Chondrocyte (in vitro differentiated cells): ENCODE measurements at regions not wholly inside any gene's neighbourhood (a gene's known extent, or its start where the extent isn't known, plus 50 kb on each side); places are given as distances from the start of the nearest gene placed in this dataset.

Experiments
- DNase-seq: peaks from one replicate; pipeline ENCODE4 v3.0.0; 2021; ENCODE audit warnings: mixed read lengths, low spot score
- H3K27ac Mint-ChIP-seq: one replicate; pipeline ENCODE4 v1.8.0; 2021; ENCODE audit warnings: mild to moderate bottlenecking, moderate library complexity, mixed read lengths; ENCODE audit not compliant: unreplicated experiment
- H3K27me3 Mint-ChIP-seq: 2 replicates; pipeline ENCODE4 v1.8.0; 2021; ENCODE audit warnings: low read depth, mixed read lengths
- H3K36me3 Mint-ChIP-seq: 2 replicates; pipeline ENCODE4 v1.8.0; 2021; ENCODE audit warnings: low read depth, mixed read lengths
- H3K4me1 Mint-ChIP-seq: 2 replicates; pipeline ENCODE4 v1.8.0; 2021; ENCODE audit warnings: low read depth, mild to moderate bottlenecking, mixed read lengths
- H3K4me3 Mint-ChIP-seq: one replicate; pipeline ENCODE4 v1.8.0; 2021; ENCODE audit warnings: mild to moderate bottlenecking, moderate library complexity, mixed read lengths; ENCODE audit not compliant: unreplicated experiment
- H3K9me3 Mint-ChIP-seq: 2 replicates; pipeline ENCODE4 v1.8.0; 2021; ENCODE audit warnings: low read depth, mixed read lengths
- TF ChIP-seq, protein P1 (sequence below): fragments of 200-600 bp; sonication (generic); IDR thresholded peaks from 2 replicates; pipeline ENCODE4 v1.5.0; 2021; ENCODE audit warnings: antibody characterized with exemption, mild to moderate bottlenecking, moderate library complexity

DNA sequence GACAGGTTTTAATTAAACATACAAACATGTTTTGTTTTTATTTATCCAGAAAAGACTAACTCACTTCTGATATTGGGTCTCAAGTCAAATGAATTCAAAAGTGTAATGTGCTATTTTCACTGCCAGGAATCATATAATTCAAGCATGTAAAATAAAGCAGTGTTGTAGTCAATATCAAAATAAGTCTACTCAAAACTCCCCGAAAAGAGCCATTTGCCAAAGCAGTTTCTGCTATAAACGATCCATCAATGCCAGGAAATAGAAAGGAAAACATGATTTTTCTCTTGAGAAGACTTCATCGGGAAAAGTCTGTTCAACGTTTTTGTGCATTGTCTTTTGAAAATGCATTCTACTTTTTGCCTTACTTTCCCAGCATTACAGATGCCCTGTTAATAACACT is 633.3 kb downstream of the FAT4 start:
- H3K4me3 Mint-ChIP-seq: no peak overlapping the region
- no peaks in the 10 kb centered on the region for H3K27me3 Mint-ChIP-seq
- no peak overlapping the region for H3K27ac Mint-ChIP-seq
- H3K4me1 Mint-ChIP-seq: no peaks in the 10 kb centered on the region
- H3K36me3 Mint-ChIP-seq: no peaks in the 10 kb centered on the region
- TF ChIP-seq, protein P1, sequence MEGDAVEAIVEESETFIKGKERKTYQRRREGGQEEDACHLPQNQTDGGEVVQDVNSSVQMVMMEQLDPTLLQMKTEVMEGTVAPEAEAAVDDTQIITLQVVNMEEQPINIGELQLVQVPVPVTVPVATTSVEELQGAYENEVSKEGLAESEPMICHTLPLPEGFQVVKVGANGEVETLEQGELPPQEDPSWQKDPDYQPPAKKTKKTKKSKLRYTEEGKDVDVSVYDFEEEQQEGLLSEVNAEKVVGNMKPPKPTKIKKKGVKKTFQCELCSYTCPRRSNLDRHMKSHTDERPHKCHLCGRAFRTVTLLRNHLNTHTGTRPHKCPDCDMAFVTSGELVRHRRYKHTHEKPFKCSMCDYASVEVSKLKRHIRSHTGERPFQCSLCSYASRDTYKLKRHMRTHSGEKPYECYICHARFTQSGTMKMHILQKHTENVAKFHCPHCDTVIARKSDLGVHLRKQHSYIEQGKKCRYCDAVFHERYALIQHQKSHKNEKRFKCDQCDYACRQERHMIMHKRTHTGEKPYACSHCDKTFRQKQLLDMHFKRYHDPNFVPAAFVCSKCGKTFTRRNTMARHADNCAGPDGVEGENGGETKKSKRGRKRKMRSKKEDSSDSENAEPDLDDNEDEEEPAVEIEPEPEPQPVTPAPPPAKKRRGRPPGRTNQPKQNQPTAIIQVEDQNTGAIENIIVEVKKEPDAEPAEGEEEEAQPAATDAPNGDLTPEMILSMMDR: no peak
- no peaks in the 10 kb centered on the region for H3K9me3 Mint-ChIP-seq
- no peak for DNase-seq

DNA sequence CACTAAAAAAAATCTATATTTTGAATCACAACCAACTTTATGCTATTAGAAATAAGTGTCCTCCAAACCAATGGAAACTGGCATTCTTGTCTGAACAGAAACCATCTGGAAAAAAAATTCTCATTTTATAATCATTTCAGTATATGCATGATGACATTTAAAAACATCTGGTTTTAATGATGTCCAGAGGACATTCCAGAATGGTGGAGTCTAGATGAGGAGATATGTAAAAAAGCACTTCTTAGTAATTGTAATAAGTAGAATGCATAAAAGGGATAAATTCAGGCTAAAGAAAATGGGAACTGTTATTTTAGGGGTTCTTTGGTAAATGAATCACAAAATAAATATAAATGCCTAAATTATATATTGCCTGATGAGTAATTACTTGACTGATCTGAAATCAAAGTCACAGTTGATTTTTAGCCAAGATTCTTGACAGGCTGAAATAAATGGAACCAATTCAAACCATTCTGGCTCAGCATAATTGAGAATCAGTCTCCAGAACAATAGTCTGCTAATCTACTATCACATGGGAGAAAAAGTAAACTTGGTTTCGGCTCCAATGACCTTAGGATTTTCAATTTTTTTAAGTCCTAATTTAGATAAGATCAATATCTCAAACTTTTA is 636.6 kb downstream of the FAT4 start:
- H3K27me3 Mint-ChIP-seq: peaks cover 2% of the 10 kb centered on the region
- H3K36me3 Mint-ChIP-seq: no peaks in the 10 kb centered on the region
- TF ChIP-seq, protein P1: no peak
- H3K9me3 Mint-ChIP-seq: no peaks in the 10 kb centered on the region
- H3K4me3 Mint-ChIP-seq: no peak overlapping the region
- no peak for DNase-seq
- H3K4me1 Mint-ChIP-seq: no peaks in the 10 kb centered on the region
- no peak overlapping the region for H3K27ac Mint-ChIP-seq

GRCh38 chr4:125952631-125953030 is 637.9 kb downstream of the FAT4 start:
- Mint-ChIP-seq H3K36me3 (no peaks in the 10 kb centered on the region), H3K27ac (no peak overlapping the region), H3K27me3 (peaks cover 2% of the 10 kb centered on the region), H3K4me1 (no peaks in the 10 kb centered on the region), H3K4me3 (no peak overlapping the region), H3K9me3 (no peaks in the 10 kb centered on the region)
- no peak for DNase-seq
- TF ChIP-seq, protein P1: no peak

DNA sequence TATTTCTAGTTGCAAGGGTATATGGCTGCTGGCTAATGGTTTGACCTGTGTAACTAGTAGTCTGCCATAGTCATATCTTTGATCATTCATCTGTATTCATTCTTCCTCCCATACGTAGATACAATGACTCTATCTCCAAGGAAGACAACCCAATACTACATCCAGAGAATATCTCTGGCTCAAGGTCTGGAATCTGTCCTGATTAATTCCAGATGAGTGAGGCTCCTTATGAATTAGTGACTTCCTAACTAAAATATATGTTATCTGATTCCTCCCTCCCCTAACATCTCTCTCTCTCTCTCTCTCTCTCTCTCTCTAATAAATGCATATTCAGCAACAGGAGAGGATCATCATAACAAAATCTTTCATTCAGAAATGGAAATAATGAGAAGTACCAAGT is 641.5 kb downstream of the FAT4 start:
- Mint-ChIP-seq H3K9me3 (peaks cover 4% of the 10 kb centered on the region), H3K27me3 (peaks cover 2% of the 10 kb centered on the region), H3K4me3 (no peak overlapping the region), H3K36me3 (no peaks in the 10 kb centered on the region), H3K4me1 (no peaks in the 10 kb centered on the region), H3K27ac (no peak overlapping the region)
- TF ChIP-seq, protein P1: no peak
- no peak for DNase-seq

- TF ChIP-seq, protein P1: no peak
- no peak overlapping the region for H3K4me3 Mint-ChIP-seq
- no peaks in the 10 kb centered on the region for H3K36me3 Mint-ChIP-seq
- peaks cover under 1% of the 10 kb centered on the region for H3K27me3 Mint-ChIP-seq
- no peak overlapping the region for H3K27ac Mint-ChIP-seq
- no peaks in the 10 kb centered on the region for H3K4me1 Mint-ChIP-seq
- no peak for DNase-seq
- peaks cover 4% of the 10 kb centered on the region for H3K9me3 Mint-ChIP-seq
Measured at GRCh38 chr4:125958519-125958918, 643.8 kb downstream of the FAT4 start.
